Transverse colon (tissue), 4 donors: ENCODE measurements at regions not wholly inside any gene's neighbourhood (a gene's known extent, or its start where the extent isn't known, plus 50 kb on each side); places are given as distances from the start of the nearest gene placed in this dataset.

ENCODE experiments used
- CTCF ChIP-seq, 5 experiments: fragments of 200-600 bp in 3 of 5; fragments of 450-650 bp in 2 of 5; sonication (generic) in 3 of 5; IDR thresholded peaks; 1 replicate in 2 of 5; 2 replicates in 3 of 5; pipeline ENCODE4 v1.5.1; 2016 to 2017; ENCODE audit warnings: antibody characterized with exemption in 5 of 5, inconsistent platforms in 3 of 5, mild to moderate bottlenecking in 2 of 5, moderate library complexity in 1 of 5
- EP300 ChIP-seq: sonication (generic); formaldehyde crosslinking; IDR thresholded peaks from one replicate; pipeline ENCODE4 v1.6.1; 2017; ENCODE audit warnings: antibody characterized with exemption, low read depth
- POLR2A ChIP-seq: fragments of 450-650 bp; IDR thresholded peaks from one replicate; pipeline ENCODE4 v1.6.1; 2016; ENCODE audit warnings: antibody characterized with exemption, mild to moderate bottlenecking, moderate library complexity
- POLR2AphosphoS5 ChIP-seq, 3 donors: sonication (generic); formaldehyde crosslinking; IDR thresholded peaks; one replicate each; pipeline ENCODE4 v1.6.1; 2016; ENCODE audit warnings: antibody characterized with exemption in 3 of 3

GRCh38 chr14:98573082-98573481 lies 698.9 kb downstream of the BCL11B start:
- TF ChIP-seq CTCF (IDR thresholded peaks at IDR 0.05), result no peak
- no peak for TF ChIP-seq EP300
- no peak for TF ChIP-seq POLR2AphosphoS5 (IDR thresholded peaks at IDR 0.05)
- TF ChIP-seq POLR2A, result no peak
